Smooth muscle cell (in vitro differentiated cells): ENCODE measurements at regions not wholly inside any gene's neighbourhood (a gene's known extent, or its start where the extent isn't known, plus 50 kb on each side); places are given as distances from the start of the nearest gene placed in this dataset.

Experiments used
- DNase-seq: peaks from one replicate; lab custom pipeline; 2025; ENCODE audit not compliant: unreplicated experiment; lab: John Stamatoyannopoulos, UW
- H2AFZ ChIP-seq: fragments of 200-600 bp; sonication (generic); 2 replicates; pipeline ENCODE4 v1.6.0; 2016; ENCODE audit warnings: antibody characterized with exemption, low read depth, mild to moderate bottlenecking
- H3F3A ChIP-seq: fragments of 200-600 bp; sonication (generic); 2 replicates; pipeline ENCODE4 v1.6.0; 2017; ENCODE audit warnings: antibody characterized with exemption, low read depth
- H3K27ac ChIP-seq: fragments of 200-600 bp; sonication (generic); 2 replicates; pipeline ENCODE4 v1.5.1; 2016; ENCODE audit warnings: low read depth, mild to moderate bottlenecking
- H3K27me3 ChIP-seq: fragments of 200-600 bp; sonication (generic); 2 replicates; pipeline ENCODE4 v1.6.1; 2016; ENCODE audit warnings: low read depth, mild to moderate bottlenecking
- H3K36me3 ChIP-seq: fragments of 200-600 bp; sonication (generic); 2 replicates; pipeline ENCODE4 v1.5.1; 2016; ENCODE audit warnings: low read depth
- H3K4me1 ChIP-seq: fragments of 200-600 bp; sonication (generic); 2 replicates; pipeline ENCODE4 v1.5.1; 2016; ENCODE audit warnings: low read depth
- H3K4me2 ChIP-seq: fragments of 200-600 bp; sonication (generic); 2 replicates; pipeline ENCODE4 v1.6.0; 2016; ENCODE audit warnings: mild to moderate bottlenecking
- H3K4me3 ChIP-seq: fragments of 200-600 bp; sonication (generic); 2 replicates; pipeline ENCODE4 v1.5.1; 2016; ENCODE audit warnings: mild to moderate bottlenecking
- H3K79me2 ChIP-seq: fragments of 200-600 bp; sonication (generic); 2 replicates; pipeline ENCODE4 v1.6.0; 2016; ENCODE audit warnings: low read depth, mild to moderate bottlenecking
- H3K9ac ChIP-seq: fragments of 200-600 bp; sonication (generic); 2 replicates; pipeline ENCODE4 v1.6.0; 2016; ENCODE audit warnings: low read depth
- H3K9me3 ChIP-seq: fragments of 200-600 bp; sonication (generic); replicated peaks from 2 replicates; pipeline ENCODE4 v1.5.1; 2016; ENCODE audit warnings: low read depth
- H4K20me1 ChIP-seq: fragments of 200-600 bp; sonication (generic); 2 replicates; pipeline ENCODE4 v1.6.0; 2016; ENCODE audit warnings: low read depth
- CTCF ChIP-seq: fragments of 200-600 bp; sonication (generic); IDR thresholded peaks from 2 replicates; pipeline ENCODE4 v1.5.1; 2017; ENCODE audit warnings: borderline replicate concordance, mild to moderate bottlenecking, antibody characterized with exemption; ENCODE audit not compliant: insufficient read depth, poor library complexity, severe bottlenecking
- WGBS: methylation state at CpG from one replicate; pipeline ENCODE4 v1.1.7; 2016; ENCODE audit warnings: low lambda C conversion rate; 5-methylcytosine and 5-hydroxymethylcytosine counted together

- no peak for TF ChIP-seq CTCF
- Histone ChIP-seq H3K79me2 (no peaks in the 10 kb centered on the region), H4K20me1 (no peaks in the 10 kb centered on the region), H3K27ac (no peak overlapping the region), H3F3A (no peaks in the 10 kb centered on the region), H3K9ac (no peak overlapping the region), H2AFZ (no peak overlapping the region), H3K4me1 (no peaks in the 10 kb centered on the region), H3K36me3 (no peaks in the 10 kb centered on the region), H3K9me3 (no peaks in the 10 kb centered on the region), H3K4me2 (no peak overlapping the region), H3K27me3 (no peaks in the 10 kb centered on the region), H3K4me3 (no peak overlapping the region)
- DNase-seq: no peak
- 92% methylated on average over 12 of the region's 12 CpGs for WGBS
These were observed 639.0 kb upstream of the DPP6 start for GRCh38 chr7:153413199-153413539.

- H3K4me1 ChIP-seq: no peaks in the 10 kb centered on the region
- H3K9me3 ChIP-seq: no peaks in the 10 kb centered on the region
- H3K36me3 ChIP-seq: no peaks in the 10 kb centered on the region
- H3F3A ChIP-seq: no peaks in the 10 kb centered on the region
- no peak overlapping the region for H3K9ac ChIP-seq
- no peak overlapping the region for H2AFZ ChIP-seq
- no peaks in the 10 kb centered on the region for H4K20me1 ChIP-seq
- no peak overlapping the region for H3K4me2 ChIP-seq
- TF ChIP-seq CTCF: no peak
- H3K27me3 ChIP-seq: no peaks in the 10 kb centered on the region
- WGBS: 92% methylated on average over 28 of the region's 28 CpGs
- H3K79me2 ChIP-seq: no peaks in the 10 kb centered on the region
- H3K4me3 ChIP-seq: no peak overlapping the region
- H3K27ac ChIP-seq: no peak overlapping the region
- no peak for DNase-seq
These were observed 638.5 kb upstream of the DPP6 start for GRCh38 chr7:153413540-153414287.

GRCh38 chr7:153414288-153414629, 637.9 kb upstream of the DPP6 start:
- no peak for TF ChIP-seq CTCF
- no peaks in the 10 kb centered on the region for H4K20me1 ChIP-seq
- no peaks in the 10 kb centered on the region for H3K9me3 ChIP-seq
- H3K4me2 ChIP-seq: no peak overlapping the region
- no peaks in the 10 kb centered on the region for H3K36me3 ChIP-seq
- no peak overlapping the region for H3K9ac ChIP-seq
- no peak overlapping the region for H2AFZ ChIP-seq
- H3K27me3 ChIP-seq: no peaks in the 10 kb centered on the region
- H3F3A ChIP-seq: no peaks in the 10 kb centered on the region
- no peak for DNase-seq
- no peaks in the 10 kb centered on the region for H3K79me2 ChIP-seq
- H3K27ac ChIP-seq: no peak overlapping the region
- H3K4me3 ChIP-seq: no peak overlapping the region
- H3K4me1 ChIP-seq: no peaks in the 10 kb centered on the region

- Histone ChIP-seq H3K36me3 (no peaks in the 10 kb centered on the region), H3K27me3 (no peaks in the 10 kb centered on the region), H3K27ac (no peak overlapping the region), H3K9me3 (no peaks in the 10 kb centered on the region), H4K20me1 (no peaks in the 10 kb centered on the region), H3F3A (no peaks in the 10 kb centered on the region), H3K79me2 (no peaks in the 10 kb centered on the region), H2AFZ (no peak overlapping the region), H3K9ac (no peak overlapping the region), H3K4me3 (no peak overlapping the region), H3K4me2 (no peak overlapping the region), H3K4me1 (no peaks in the 10 kb centered on the region)
- no peak for DNase-seq
- TF ChIP-seq CTCF: no peak
- 78% methylated on average over 6 of the region's 6 CpGs for WGBS
These were observed 636.6 kb upstream of the DPP6 start for GRCh38 chr7:153415632-153416031.
